KOPT-K1 (cell line): ENCODE measurements at regions not wholly inside any gene's neighbourhood (a gene's known extent, or its start where the extent isn't known, plus 50 kb on each side); places are given as distances from the start of the nearest gene placed in this dataset.
"Not testable (repeated sequence)": the region's sequence is repeated elsewhere in the genome, so short reads cannot be mapped to it uniquely, and the experiment has no call there.

Experiments
- H3K27ac ChIP-seq: fragments of 200-600 bp; sonication (generic); 2 replicates; pipeline ENCODE4 v1.5.1; 2016; ENCODE audit warnings: antibody characterized with exemption, mild to moderate bottlenecking, low read depth, low read length; ENCODE audit not compliant: poor library complexity, severe bottlenecking
- H3K36me3 ChIP-seq: fragments of 200-600 bp; sonication (generic); 2 replicates; pipeline ENCODE4 v1.5.1; 2017; ENCODE audit warnings: antibody characterized with exemption, mild to moderate bottlenecking, low read length, moderate library complexity; ENCODE audit not compliant: insufficient read depth
- H3K9me3 ChIP-seq: fragments of 200-600 bp; sonication (generic); 2 replicates; pipeline ENCODE4 v1.5.1; 2017; ENCODE audit warnings: antibody characterized with exemption, low read length, mild to moderate bottlenecking; ENCODE audit not compliant: insufficient read depth, poor library complexity, severe bottlenecking

- Histone ChIP-seq H3K9me3 (no peaks in the 10 kb centered on the region), H3K27ac (no peak overlapping the region), H3K36me3 (no peaks in the 10 kb centered on the region)
Observed at GRCh38 chr13:88246239-88246638, 575.1 kb downstream of the SLITRK5 start.

GRCh38 chr13:88248393-88248792, 577.2 kb downstream of the SLITRK5 start:
- Histone ChIP-seq H3K9me3 (no peaks in the 10 kb centered on the region), H3K27ac (no peak overlapping the region), H3K36me3 (no peaks in the 10 kb centered on the region)

GRCh38 chr13:88257706-88258105, 586.5 kb downstream of the SLITRK5 start:
- no peaks in the 10 kb centered on the region for H3K36me3 ChIP-seq
- H3K27ac ChIP-seq = no peak overlapping the region
- no peaks in the 10 kb centered on the region for H3K9me3 ChIP-seq

- no peaks in the 10 kb centered on the region for H3K9me3 ChIP-seq
- H3K36me3 ChIP-seq = no peaks in the 10 kb centered on the region
- no peak overlapping the region for H3K27ac ChIP-seq
Observed at GRCh38 chr13:88263808-88264207, 592.6 kb downstream of the SLITRK5 start.

GRCh38 chr13:88281841-88282240, 610.7 kb downstream of the SLITRK5 start:
- no peaks in the 10 kb centered on the region for H3K9me3 ChIP-seq
- no peaks in the 10 kb centered on the region for H3K36me3 ChIP-seq
- no peak overlapping the region for H3K27ac ChIP-seq

- H3K9me3 ChIP-seq = no peaks in the 10 kb centered on the region
- H3K27ac ChIP-seq = no peak overlapping the region
- no peaks in the 10 kb centered on the region for H3K36me3 ChIP-seq
Observed at GRCh38 chr13:88285329-88285728, 614.2 kb downstream of the SLITRK5 start.

GRCh38 chr13:88288326-88288725, 617.2 kb downstream of the SLITRK5 start:
- Histone ChIP-seq H3K27ac (no peak overlapping the region), H3K9me3 (no peaks in the 10 kb centered on the region), H3K36me3 (no peaks in the 10 kb centered on the region)

- not testable (repeated sequence) for H3K9me3 ChIP-seq, H3K27ac ChIP-seq, H3K36me3 ChIP-seq
Observed at GRCh38 chr13:88291731-88292130, 620.6 kb downstream of the SLITRK5 start.

- H3K36me3 ChIP-seq = no peaks in the 10 kb centered on the region
- no peak overlapping the region for H3K27ac ChIP-seq
- no peaks in the 10 kb centered on the region for H3K9me3 ChIP-seq
Observed at GRCh38 chr13:88294368-88294767, 623.2 kb downstream of the SLITRK5 start.

- no peak overlapping the region for H3K27ac ChIP-seq
- H3K36me3 ChIP-seq = no peaks in the 10 kb centered on the region
- no peaks in the 10 kb centered on the region for H3K9me3 ChIP-seq
Observed at GRCh38 chr13:88303157-88303556, 632.0 kb downstream of the SLITRK5 start.

- no peaks in the 10 kb centered on the region for H3K9me3 ChIP-seq
- H3K27ac ChIP-seq = no peak overlapping the region
- H3K36me3 ChIP-seq = no peaks in the 10 kb centered on the region
Observed at GRCh38 chr13:88303605-88304004, 632.4 kb downstream of the SLITRK5 start.

GRCh38 chr13:88314496-88314895, 643.3 kb downstream of the SLITRK5 start:
- no peaks in the 10 kb centered on the region for H3K36me3 ChIP-seq
- no peak overlapping the region for H3K27ac ChIP-seq
- H3K9me3 ChIP-seq = no peaks in the 10 kb centered on the region

GRCh38 chr13:88329066-88329465, 657.9 kb downstream of the SLITRK5 start:
- H3K36me3 ChIP-seq = no peaks in the 10 kb centered on the region
- H3K27ac ChIP-seq = no peak overlapping the region
- H3K9me3 ChIP-seq = no peaks in the 10 kb centered on the region

- Histone ChIP-seq H3K36me3 (no peaks in the 10 kb centered on the region), H3K9me3 (no peaks in the 10 kb centered on the region), H3K27ac (no peak overlapping the region)
Observed at GRCh38 chr13:88339271-88339741, 668.1 kb downstream of the SLITRK5 start.

- H3K36me3 ChIP-seq = no peaks in the 10 kb centered on the region
- no peaks in the 10 kb centered on the region for H3K9me3 ChIP-seq
Observed at GRCh38 chr13:88345171-88345847, 674.1 kb downstream of the SLITRK5 start.

GRCh38 chr13:88360761-88361160, 689.6 kb downstream of the SLITRK5 start:
- no peaks in the 10 kb centered on the region for H3K36me3 ChIP-seq
- H3K27ac ChIP-seq = no peak overlapping the region
- no peaks in the 10 kb centered on the region for H3K9me3 ChIP-seq

More at GRCh38 chr13:88345171-88345847, 674.1 kb downstream of the SLITRK5 start:
- H3K27ac ChIP-seq = no peak overlapping the region
